NCI-H774 (cell line): ENCODE measurements at regions not wholly inside any gene's neighbourhood (a gene's known extent, or its start where the extent isn't known, plus 50 kb on each side); places are given as distances from the start of the nearest gene placed in this dataset.

Source experiments
- DNase-seq: peaks from one replicate; lab custom pipeline; 2025; lab: John Stamatoyannopoulos, UW

- DNase-seq = no peak
These were observed 819.9 kb downstream of the OLFM4 start for GRCh38 chr13:53848366-53848961.

- no peak for DNase-seq
These were observed 825.7 kb downstream of the OLFM4 start for GRCh38 chr13:53854321-53854720.

DNA sequence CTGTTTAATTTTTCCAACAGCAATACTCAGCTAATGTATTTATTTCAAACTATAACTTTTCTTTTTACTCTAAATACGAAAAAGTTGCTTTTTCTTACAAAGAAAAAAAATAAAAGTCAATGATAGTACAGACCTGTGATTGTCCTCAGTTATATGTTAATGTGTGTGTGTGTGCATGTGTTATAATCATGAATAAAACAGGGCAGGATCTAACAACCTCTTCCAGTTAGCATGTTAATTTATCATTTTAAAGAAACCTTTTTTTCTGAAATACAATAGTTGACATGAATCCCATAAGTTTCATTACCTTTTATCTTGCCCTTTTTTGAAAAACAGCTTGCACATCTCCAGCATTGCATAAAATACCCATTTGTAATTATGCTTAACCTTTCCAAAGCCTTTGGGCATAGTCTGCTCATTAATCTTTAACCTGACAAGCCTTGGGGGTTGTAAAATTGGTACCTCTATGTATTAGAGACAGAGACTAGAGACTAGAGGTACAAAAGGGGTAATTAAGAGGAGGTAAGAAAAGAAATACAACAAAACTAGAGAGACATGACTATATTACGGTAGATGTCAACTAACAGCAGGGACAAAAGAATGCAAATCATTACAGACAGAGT, 828.1 kb downstream of the OLFM4 start:
- no peak for DNase-seq

GRCh38 chr13:53863520-53863919, 834.9 kb downstream of the OLFM4 start:
- DNase-seq = no peak

DNA sequence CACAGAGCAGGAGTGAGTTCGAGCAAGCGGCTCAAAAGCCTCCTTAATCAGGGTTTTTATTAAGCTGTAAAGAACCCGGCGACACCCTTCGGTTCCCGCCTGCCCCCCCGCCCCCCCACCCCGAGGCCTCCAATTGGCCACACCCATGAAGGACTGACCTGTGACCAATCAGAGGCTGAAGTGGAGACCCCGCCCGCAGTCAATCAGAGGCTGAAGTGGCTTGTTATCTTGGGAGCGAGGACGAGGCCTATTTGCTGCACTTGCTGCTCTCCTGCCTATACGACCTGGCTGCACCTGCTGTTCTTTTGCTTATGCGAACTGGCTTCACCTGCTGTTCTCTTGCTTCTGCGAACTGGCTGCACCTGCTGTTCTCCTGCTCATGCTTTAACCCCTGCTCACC, 844.9 kb downstream of the OLFM4 start:
- peak; percentile 92 for DNase-seq

GRCh38 chr13:53878861-53879260, 850.2 kb downstream of the OLFM4 start:
- no peak for DNase-seq

DNA sequence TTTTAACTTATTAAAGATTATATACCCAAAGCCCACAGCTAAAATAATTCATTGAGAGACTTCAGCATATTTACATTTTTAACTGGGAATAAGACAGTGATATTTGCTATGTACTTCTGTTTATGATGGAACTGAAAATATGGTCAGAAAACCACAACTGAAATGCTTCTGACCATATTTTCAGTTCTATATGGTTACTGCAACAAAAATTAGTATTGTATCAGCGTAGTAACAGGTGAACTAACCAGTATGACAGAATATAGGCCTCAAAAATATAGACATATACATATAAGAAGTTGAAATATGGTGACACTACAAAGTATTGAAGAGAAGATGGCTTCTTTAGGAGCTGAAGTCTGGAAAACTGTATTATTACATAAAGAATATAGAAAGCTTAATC, 857.4 kb downstream of the OLFM4 start:
- DNase-seq = no peak

- no peak for DNase-seq
These were observed 862.1 kb downstream of the OLFM4 start for GRCh38 chr13:53890696-53891095.

GRCh38 chr13:53901593-53901992, 873.0 kb downstream of the OLFM4 start:
- DNase-seq = no peak

DNA sequence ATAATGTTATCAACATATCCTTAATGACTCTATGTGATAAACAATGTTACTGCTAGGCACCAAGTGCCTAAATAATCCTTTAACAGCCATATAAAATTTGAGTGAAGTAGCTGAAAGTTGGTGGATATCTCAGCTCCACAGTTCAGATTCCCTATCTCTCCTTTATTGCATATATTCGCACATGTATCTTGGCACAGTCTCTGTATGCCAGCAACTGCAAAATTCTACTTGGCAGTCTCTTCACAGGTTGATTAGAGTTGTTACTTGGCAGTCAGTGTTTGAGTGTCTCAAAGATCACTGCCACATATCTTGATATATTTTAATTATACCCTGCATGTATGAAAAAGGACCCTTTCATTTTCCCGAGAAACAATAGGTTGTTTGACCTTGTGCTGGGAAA, 879.3 kb downstream of the OLFM4 start:
- DNase-seq = no peak

GRCh38 chr13:53920916-53921315, 892.3 kb downstream of the OLFM4 start:
- no peak for DNase-seq

DNA sequence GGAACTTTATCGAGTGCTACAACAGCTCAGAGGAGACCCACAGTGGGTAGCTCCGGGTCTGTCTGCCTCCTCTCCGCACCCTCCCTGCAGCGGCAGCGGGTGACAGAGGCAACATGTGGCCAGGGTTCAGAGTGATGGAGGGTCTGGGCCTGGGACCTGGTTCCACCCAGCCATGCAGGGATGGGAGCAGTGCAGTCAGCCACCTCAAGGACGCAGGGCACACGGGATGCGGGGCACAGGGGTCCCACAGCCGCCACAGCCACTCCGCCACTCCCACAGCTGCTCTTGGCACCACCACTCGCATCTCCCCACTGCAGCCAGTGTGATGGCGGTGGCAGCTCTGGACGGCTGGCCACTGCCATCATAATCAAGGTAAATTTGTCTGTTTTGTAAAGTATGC, 892.9 kb downstream of the OLFM4 start:
- DNase-seq = no peak

DNA sequence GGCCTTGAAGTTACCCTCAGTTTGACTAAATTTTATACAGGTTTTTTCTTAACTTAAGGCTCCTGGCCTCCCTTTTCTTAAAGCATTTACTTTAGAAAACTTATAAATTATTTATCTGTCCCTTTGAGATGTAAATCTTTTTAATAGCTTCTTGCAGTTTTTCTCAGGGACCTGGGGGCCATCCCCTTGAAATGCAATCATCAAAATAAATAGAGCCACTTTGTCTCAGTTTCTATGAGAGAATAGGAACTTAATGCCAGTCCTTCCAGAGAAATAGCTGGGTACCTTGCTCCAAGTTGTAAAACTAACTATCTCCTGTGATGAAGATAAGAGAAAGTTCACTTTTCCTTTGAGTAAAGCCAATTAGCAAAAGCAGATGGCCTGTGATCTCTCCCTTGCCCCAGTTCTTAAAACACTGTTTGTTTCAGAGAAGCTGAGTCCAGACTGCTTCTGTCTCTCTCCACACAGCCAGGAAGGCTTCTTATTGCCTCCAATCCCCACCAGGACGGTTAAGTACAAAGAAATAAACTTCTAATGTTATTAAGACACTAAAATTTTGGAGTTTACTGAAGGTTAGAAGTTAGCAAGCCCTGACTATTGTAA, 913.1 kb downstream of the OLFM4 start:
- no peak for DNase-seq

GRCh38 chr13:53946500-53946899, 917.9 kb downstream of the OLFM4 start:
- DNase-seq = no peak

DNA sequence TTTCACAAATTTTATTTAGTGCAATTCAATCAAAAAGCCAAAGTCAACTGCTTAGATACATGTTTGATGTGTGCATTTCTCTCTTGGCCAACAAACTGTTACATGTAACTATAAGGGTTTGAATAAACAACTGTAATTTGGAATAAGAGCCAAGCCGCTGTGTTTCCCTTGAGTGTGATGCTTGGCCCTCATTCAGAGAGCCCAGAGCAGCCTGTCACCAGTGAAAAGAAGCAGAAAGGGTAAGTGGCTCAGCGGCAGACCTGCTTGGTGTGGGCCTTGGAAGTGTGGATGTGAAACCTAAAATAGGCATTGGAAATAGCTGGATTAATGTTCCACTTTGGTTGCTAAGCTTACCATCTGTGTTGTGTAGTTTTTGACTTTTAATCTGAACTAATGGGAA, 924.6 kb downstream of the OLFM4 start:
- peak; percentile 43 for DNase-seq
